ACC112 (cell line): ENCODE measurements at regions not wholly inside any gene's neighbourhood (a gene's known extent, or its start where the extent isn't known, plus 50 kb on each side); places are given as distances from the start of the nearest gene placed in this dataset.

Source experiments
- H2AFZ ChIP-seq: fragments of 200-600 bp; sonication (generic); one replicate; pipeline ENCODE4 v1.6.0; 2017; ENCODE audit warnings: antibody characterized with exemption, low read length; ENCODE audit not compliant: unreplicated experiment
- H3K27ac ChIP-seq: fragments of 200-600 bp; sonication (generic); 2 replicates; pipeline ENCODE4 v1.5.1; 2014; ENCODE audit warnings: low read depth, mild to moderate bottlenecking, antibody characterized with exemption, low read length, moderate library complexity
- H3K27me3 ChIP-seq: fragments of 200-600 bp; sonication (generic); 2 replicates; pipeline ENCODE4 v1.6.1; 2014; ENCODE audit warnings: mild to moderate bottlenecking, antibody characterized with exemption, low read length, moderate library complexity, mixed read lengths; ENCODE audit not compliant: insufficient read depth
- H3K36me3 ChIP-seq: fragments of 200-600 bp; sonication (generic); 2 replicates; pipeline ENCODE4 v1.6.1; 2016; ENCODE audit warnings: mild to moderate bottlenecking, antibody characterized with exemption, low read length, moderate library complexity, mixed read lengths; ENCODE audit not compliant: insufficient read depth
- H3K4me1 ChIP-seq: fragments of 200-600 bp; sonication (generic); one replicate; pipeline ENCODE4 v1.6.1; 2016; ENCODE audit warnings: low read length, mixed read lengths; ENCODE audit not compliant: insufficient read depth, unreplicated experiment, control insufficient read depth
- H3K4me3 ChIP-seq: fragments of 200-600 bp; sonication (generic); 2 replicates; pipeline ENCODE4 v1.5.1; 2014; ENCODE audit warnings: mild to moderate bottlenecking, low read depth, low read length
- H3K79me2 ChIP-seq: fragments of 200-600 bp; sonication (generic); one replicate; pipeline ENCODE4 v1.6.0; 2016; ENCODE audit warnings: low read length; ENCODE audit not compliant: control insufficient read depth, unreplicated experiment, insufficient read depth

GRCh38 chr3:23041918-23042696 lies 161.0 kb upstream of the UBE2E2 start:
- H3K4me1 ChIP-seq: peaks cover 11% of the 10 kb centered on the region
- H3K79me2 ChIP-seq: no peaks in the 10 kb centered on the region
- no peaks in the 10 kb centered on the region for H3K36me3 ChIP-seq
- H3K27me3 ChIP-seq: no peaks in the 10 kb centered on the region
- H2AFZ ChIP-seq: peak overlapping the region; percentile 27
- H3K27ac ChIP-seq: peak overlapping the region; percentile 5; the same call in 1 of the 2 replicates
- H3K4me3 ChIP-seq: no peak overlapping the region

- Histone ChIP-seq H3K4me1 (peaks cover 11% of the 10 kb centered on the region), H3K4me3 (no peak overlapping the region), H3K27ac (no peak overlapping the region), H3K27me3 (no peaks in the 10 kb centered on the region), H3K79me2 (no peaks in the 10 kb centered on the region), H3K36me3 (no peaks in the 10 kb centered on the region), H2AFZ (no peak overlapping the region)
Observed at GRCh38 chr3:23044463-23044862, 158.7 kb upstream of the UBE2E2 start.

- H3K4me1 ChIP-seq: peaks cover 11% of the 10 kb centered on the region
- H3K27me3 ChIP-seq: no peaks in the 10 kb centered on the region
- H2AFZ ChIP-seq: no peak overlapping the region
- H3K79me2 ChIP-seq: no peaks in the 10 kb centered on the region
- no peaks in the 10 kb centered on the region for H3K36me3 ChIP-seq
- H3K27ac ChIP-seq: no peak overlapping the region
- no peak overlapping the region for H3K4me3 ChIP-seq
Observed at GRCh38 chr3:23046536-23046935, 156.6 kb upstream of the UBE2E2 start.

DNA sequence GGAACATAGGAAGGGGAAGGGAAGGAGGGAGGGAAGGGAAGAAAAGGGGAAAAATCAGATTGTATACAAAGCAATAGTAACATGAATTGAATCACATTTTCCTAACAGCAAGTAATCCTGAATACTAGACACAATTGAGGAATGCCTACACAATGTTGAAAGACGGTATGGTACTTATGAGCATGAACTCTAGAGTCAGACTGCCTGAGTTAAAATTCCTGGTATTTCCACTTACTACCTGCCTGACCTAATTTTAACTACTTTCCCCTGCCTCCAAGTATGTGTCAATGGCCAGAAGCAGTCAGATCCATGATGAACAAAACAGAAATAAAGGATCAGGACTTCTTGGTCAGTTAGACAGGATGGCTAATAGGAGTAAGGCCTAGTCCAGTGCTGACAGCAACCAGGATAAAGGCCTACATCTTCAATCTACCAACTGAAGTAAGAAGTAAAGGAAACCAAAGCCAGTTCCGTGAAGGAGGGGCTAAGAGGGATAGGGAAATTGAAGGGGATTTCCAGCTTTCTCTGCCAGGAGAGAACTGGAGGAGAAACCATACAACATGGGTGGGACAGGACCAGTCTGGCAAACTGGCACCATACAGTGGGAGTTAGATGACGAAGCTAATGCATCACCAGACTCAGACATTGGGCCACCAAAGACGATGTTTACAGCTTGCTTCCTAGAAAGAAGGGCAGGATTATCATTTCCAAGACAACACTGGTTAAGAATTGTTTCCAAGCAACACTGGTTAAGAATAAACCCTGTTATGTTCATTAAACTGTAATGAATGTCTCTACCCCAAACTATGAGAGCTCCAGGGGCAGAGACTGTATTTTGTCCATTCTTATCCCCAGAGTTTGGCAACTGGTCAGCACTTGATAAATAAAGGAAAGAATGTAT lies 151.6 kb upstream of the UBE2E2 start:
- no peak overlapping the region for H3K27ac ChIP-seq
- no peak overlapping the region for H2AFZ ChIP-seq
- no peaks in the 10 kb centered on the region for H3K27me3 ChIP-seq
- H3K79me2 ChIP-seq: no peaks in the 10 kb centered on the region
- H3K36me3 ChIP-seq: no peaks in the 10 kb centered on the region
- H3K4me3 ChIP-seq: no peak overlapping the region
- peaks cover 12% of the 10 kb centered on the region for H3K4me1 ChIP-seq

- Histone ChIP-seq H3K4me3 (no peak overlapping the region), H3K27me3 (no peaks in the 10 kb centered on the region), H3K27ac (no peak overlapping the region), H2AFZ (no peak overlapping the region), H3K36me3 (no peaks in the 10 kb centered on the region), H3K79me2 (no peaks in the 10 kb centered on the region), H3K4me1 (peaks cover 12% of the 10 kb centered on the region)
Observed at GRCh38 chr3:23052208-23052607, 150.9 kb upstream of the UBE2E2 start.

GRCh38 chr3:23052620-23053019 lies 150.5 kb upstream of the UBE2E2 start:
- Histone ChIP-seq H3K4me1 (peaks cover 12% of the 10 kb centered on the region), H2AFZ (no peak overlapping the region), H3K4me3 (no peak overlapping the region), H3K27ac (no peak overlapping the region), H3K79me2 (no peaks in the 10 kb centered on the region), H3K36me3 (no peaks in the 10 kb centered on the region), H3K27me3 (no peaks in the 10 kb centered on the region)

DNA sequence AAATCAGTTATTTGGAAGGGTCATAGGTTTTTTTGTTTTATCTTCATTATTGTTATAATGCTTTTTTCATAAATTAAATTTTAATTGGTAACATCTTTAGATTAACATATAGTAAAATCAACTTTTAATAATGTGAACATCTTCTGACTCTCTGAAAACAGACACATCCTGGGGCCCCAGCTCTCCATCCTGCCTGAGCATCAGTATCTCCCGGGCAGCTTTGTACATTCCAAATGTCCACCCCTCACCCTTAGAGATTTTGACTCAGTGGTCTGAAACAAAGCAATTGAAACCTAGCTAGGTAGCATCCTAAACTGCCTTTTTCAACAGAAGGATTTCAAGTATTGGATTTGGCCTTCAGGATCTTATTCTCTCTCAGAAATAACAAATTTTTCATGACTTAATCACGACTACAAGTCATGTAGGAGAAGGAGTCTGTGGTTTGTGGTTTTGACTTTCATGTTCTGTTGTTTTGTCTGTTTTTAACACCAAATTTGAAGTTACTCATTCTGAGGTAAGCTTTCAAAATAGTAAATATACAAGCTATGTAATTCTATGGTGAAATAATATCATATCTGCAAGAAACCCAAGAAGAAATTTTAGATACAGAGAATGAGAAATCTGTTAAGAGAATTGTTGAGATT lies 147.3 kb upstream of the UBE2E2 start:
- no peaks in the 10 kb centered on the region for H3K36me3 ChIP-seq
- H3K27me3 ChIP-seq: no peaks in the 10 kb centered on the region
- H3K27ac ChIP-seq: 0 out of 2 replicates have a peak overlapping the region, but pooled peaks have one; percentile 13

GRCh38 chr3:23062582-23062981 lies 140.5 kb upstream of the UBE2E2 start:
- Histone ChIP-seq H3K27me3 (no peaks in the 10 kb centered on the region), H3K27ac (no peak overlapping the region), H2AFZ (no peak overlapping the region), H3K4me3 (no peak overlapping the region), H3K4me1 (no peaks in the 10 kb centered on the region), H3K36me3 (no peaks in the 10 kb centered on the region), H3K79me2 (no peaks in the 10 kb centered on the region)

More for the DNA sequence above, 147.3 kb upstream of the UBE2E2 start:
- H3K4me3 ChIP-seq: no peak overlapping the region
- H2AFZ ChIP-seq: no peak overlapping the region
- peaks cover 12% of the 10 kb centered on the region for H3K4me1 ChIP-seq
- no peaks in the 10 kb centered on the region for H3K79me2 ChIP-seq

- no peaks in the 10 kb centered on the region for H3K79me2 ChIP-seq
- no peak overlapping the region for H3K4me3 ChIP-seq
- no peaks in the 10 kb centered on the region for H3K36me3 ChIP-seq
- H3K4me1 ChIP-seq: no peaks in the 10 kb centered on the region
- H3K27ac ChIP-seq: no peak overlapping the region
- H3K27me3 ChIP-seq: no peaks in the 10 kb centered on the region
- H2AFZ ChIP-seq: no peak overlapping the region
Observed at GRCh38 chr3:23062982-23063381, 140.1 kb upstream of the UBE2E2 start.

- Histone ChIP-seq H3K4me1 (no peaks in the 10 kb centered on the region), H3K36me3 (no peaks in the 10 kb centered on the region), H2AFZ (no peak overlapping the region), H3K4me3 (no peak overlapping the region), H3K79me2 (no peaks in the 10 kb centered on the region), H3K27ac (no peak overlapping the region), H3K27me3 (no peaks in the 10 kb centered on the region)
Observed at GRCh38 chr3:23067116-23067515, 136.0 kb upstream of the UBE2E2 start.
